ENCODE measurements at regions not wholly inside any gene's neighbourhood (a gene's known extent, or its start where the extent isn't known, plus 50 kb on each side); places are given as distances from the start of the nearest gene placed in this dataset.

GRCh38 chr6:92887871-92888270 is 531.5 kb downstream of the EPHA7 start:
- H3K4me1 Mint-ChIP-seq, result peaks cover 2 to 3% of the 10 kb centered on the region in 2 experiments
- Histone ChIP-seq H4K20me1 (ENCODE audit: control insufficient read depth, insufficient read depth, insufficient read length) (no peaks in the 10 kb centered on the region), H4K5ac (ENCODE audit: insufficient read length, low read depth, low read length) (no peak overlapping the region), H3K14ac (ENCODE audit: insufficient read depth, low read length) (no peak overlapping the region), H3K9ac (ENCODE audit: extremely low read depth, insufficient read length, low read length) (no peak overlapping the region), H3K27me3 (ENCODE audit: insufficient read depth, low read length) (no peaks in the 10 kb centered on the region), H3K27ac (ENCODE audit: insufficient read length, low read depth, low read length) (no peak overlapping the region), H4K91ac (ENCODE audit: insufficient read length, low read depth, low read length) (no peak overlapping the region), H3K23ac (ENCODE audit: insufficient read length, low read depth, low read length) (no peak overlapping the region), H2AK5ac (ENCODE audit: insufficient read length, low read length) (no peak overlapping the region), H4K8ac (replicated peaks; ENCODE audit: insufficient read length, low read depth, low read length) (no peak overlapping the region), H2AFZ (ENCODE audit: low read length) (no peak overlapping the region), H2BK15ac (ENCODE audit: low read depth, low read length) (no peak overlapping the region), H3K79me1 (ENCODE audit: insufficient read depth, low read depth, low read length, poor library complexity, severe bottlenecking) (no peaks in the 10 kb centered on the region), H3K56ac (ENCODE audit: insufficient read length, low read depth, low read length) (no peak overlapping the region), H2BK12ac (ENCODE audit: insufficient read length, low read depth, low read length) (no peak overlapping the region), H3K18ac (ENCODE audit: insufficient read length, low read depth, low read length) (no peak overlapping the region), H2BK120ac (ENCODE audit: low read depth, low read length, poor library complexity, severe bottlenecking) (no peak overlapping the region), H3K9me3 (ENCODE audit: control insufficient read depth, low read depth, low read length) (no peaks in the 10 kb centered on the region), H3K4ac (ENCODE audit: low read depth, low read length) (no peak overlapping the region), H2BK20ac (ENCODE audit: low read depth, low read length, poor library complexity, severe bottlenecking) (no peak overlapping the region), H3K4me2 (ENCODE audit: insufficient read depth, insufficient read length, low read length) (no peak overlapping the region), H3K23me2 (ENCODE audit: insufficient read length, low read depth, low read length, poor library complexity, severe bottlenecking) (no peaks in the 10 kb centered on the region), H3K4me1 (ENCODE audit: insufficient read depth, low read length) (no peaks in the 10 kb centered on the region), H2BK5ac (ENCODE audit: insufficient read length, low read length) (no peak overlapping the region), H3K79me2 (ENCODE audit: insufficient read depth, low read length) (no peaks in the 10 kb centered on the region), H3T11ph (ENCODE audit: low read length) (no peak overlapping the region)
- no peak overlapping the region for H3K4me3 Mint-ChIP-seq
- DNase-seq, result no peak
- H3K27ac Mint-ChIP-seq, result no peak overlapping the region
- peaks cover 1 to 3% of the 10 kb centered on the region in 2 experiments; a peak in 3 of 5 replicates for H3K9me3 Mint-ChIP-seq
- peaks cover 0 to 4% (median 0%) of the 10 kb centered on the region in 3 experiments; a peak in 2 of 7 replicates for H3K36me3 Mint-ChIP-seq (ENCODE audit: insufficient read depth in 1 of 3, low read depth in 3 of 3)
- TF ChIP-seq CTCF (conservative IDR thresholded peaks at IDR 0.05), result no peak
- H3K27me3 Mint-ChIP-seq (ENCODE audit: low read depth), result no peaks in the 10 kb centered on the region

All from H9 (cell line).